T-helper 2 cell treated with Interferon-gamma antibody and Interleukin-4, amounts not matched to agents 100 ng/mL and 5 ng/mL, for 36 hours (primary cell): ENCODE measurements at regions not wholly inside any gene's neighbourhood (a gene's known extent, or its start where the extent isn't known, plus 50 kb on each side); places are given as distances from the start of the nearest gene placed in this dataset.
"Not testable (repeated sequence)": the region's sequence is repeated elsewhere in the genome, so short reads cannot be mapped to it uniquely, and the experiment has no call there.

ENCODE experiments used
- intact Hi-C: fragments of 100-400 bp; cut with micrococcal nuclease; formaldehyde crosslinking; loops from one replicate; pipeline ENCODE4 v1.15.1; 2023

- intact Hi-C loops, result no loop called here
These were observed 229.8 kb upstream of the ACVR2A start for GRCh38 chr2:147614979-147615470.

DNA sequence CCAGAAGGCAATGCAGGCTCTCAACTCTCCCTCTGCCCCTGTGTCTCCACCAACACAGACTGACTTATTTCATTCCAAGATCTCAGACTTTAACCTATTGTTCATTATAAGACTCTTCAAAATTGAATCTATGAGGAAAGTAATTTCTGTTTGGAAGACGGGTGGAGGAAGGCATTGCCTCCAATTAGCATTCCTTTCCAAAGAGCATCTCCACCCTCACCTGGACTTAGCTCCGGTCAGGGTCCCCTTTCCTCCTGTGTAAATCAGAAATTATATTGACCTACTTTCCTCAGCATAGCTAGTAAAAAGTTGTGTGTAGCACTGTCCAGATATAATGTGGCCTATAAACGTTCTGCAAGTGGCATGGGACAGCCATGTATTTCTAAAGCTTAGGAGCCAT is 230.4 kb upstream of the ACVR2A start:
- intact Hi-C loops, result no loop called here

DNA sequence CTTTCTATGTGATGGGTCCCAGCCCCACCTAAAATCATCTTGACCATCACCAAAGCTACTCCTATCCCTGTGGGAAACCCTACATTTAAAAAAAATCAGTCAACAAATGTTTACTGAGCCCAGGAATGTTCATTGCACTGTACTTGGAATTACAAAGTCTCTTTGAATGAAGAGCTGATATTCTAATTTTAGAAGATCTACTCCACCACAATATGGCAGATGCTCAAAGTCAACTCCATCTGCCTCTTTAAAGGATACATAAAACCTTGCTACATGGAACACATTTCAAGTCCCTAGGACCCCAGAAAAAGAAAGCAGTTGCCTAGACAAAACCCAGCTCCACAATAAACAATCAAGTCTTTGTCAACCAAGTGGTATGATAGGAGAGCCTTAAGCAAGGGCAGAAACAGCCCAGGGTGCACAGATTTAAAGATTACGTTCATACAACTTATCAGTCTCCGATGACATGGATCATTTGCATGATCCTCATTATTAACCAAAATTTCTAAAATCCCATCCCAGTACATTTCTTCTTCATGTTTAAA is 234.3 kb upstream of the ACVR2A start:
- intact Hi-C loops, result no loop called here

DNA sequence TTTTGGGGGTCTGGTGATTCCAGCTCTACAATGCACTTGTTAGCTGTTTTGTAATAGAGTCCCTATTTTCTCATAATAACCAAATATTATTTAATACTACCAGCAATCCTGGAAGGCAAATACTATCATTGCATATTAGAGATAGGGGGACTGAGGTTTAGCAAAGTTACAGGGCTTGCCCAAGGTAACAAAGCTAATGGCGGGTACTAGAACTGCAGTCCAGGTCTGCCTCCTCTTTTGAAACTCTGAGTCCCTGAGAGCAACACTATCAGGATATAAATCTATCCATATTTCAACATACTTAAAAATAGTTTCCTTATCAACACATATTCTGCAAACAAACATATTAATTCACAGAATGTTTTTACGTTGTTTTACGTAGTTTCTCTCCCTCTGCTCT is 235.5 kb upstream of the ACVR2A start:
- intact Hi-C loops, result no loop called here

- intact Hi-C loops, result no loop called here
These were observed 237.4 kb upstream of the ACVR2A start for GRCh38 chr2:147607379-147607778.

- intact Hi-C loops, result no loop called here
These were observed 241.0 kb upstream of the ACVR2A start for GRCh38 chr2:147603876-147604275.

DNA sequence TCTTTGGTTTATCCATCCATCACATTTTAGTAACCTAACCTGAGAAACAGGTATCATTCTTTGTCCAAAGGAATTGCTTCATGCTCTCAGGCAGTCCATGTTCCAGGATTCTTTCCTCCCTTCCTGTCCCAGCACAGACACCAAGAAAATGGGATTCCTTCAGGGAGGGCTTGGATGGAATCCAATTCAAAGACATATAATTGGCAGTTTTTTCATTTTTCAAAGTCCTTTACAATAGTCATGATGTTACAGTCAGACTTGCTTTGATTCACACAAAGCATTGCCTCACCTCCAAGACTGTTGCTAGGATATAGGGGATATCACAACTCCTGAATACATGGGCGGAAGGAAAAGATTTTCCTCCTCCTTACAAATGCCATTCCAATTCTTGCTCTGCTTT is 241.4 kb upstream of the ACVR2A start:
- intact Hi-C loops, result no loop called here

DNA sequence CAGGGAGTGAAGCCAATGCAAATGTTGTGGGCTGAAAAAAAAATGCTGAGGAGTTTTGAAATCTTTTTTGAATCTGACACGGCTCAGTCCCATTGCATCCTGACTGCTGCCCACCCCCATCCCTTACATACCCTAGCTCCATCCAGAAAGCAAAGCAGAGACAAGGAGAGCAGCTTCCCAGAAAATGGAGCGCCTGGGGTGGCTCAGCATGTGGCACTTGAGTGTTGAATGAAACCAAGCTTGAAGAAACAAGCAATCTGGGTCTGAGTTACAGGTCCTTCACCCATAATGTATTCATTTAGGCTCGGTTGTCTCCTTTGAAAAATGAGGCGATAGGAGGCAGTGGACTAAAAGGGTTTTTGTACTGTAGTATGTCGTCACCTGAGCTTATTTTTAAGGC is 244.2 kb upstream of the ACVR2A start:
- intact Hi-C loops, result no loop called here

DNA sequence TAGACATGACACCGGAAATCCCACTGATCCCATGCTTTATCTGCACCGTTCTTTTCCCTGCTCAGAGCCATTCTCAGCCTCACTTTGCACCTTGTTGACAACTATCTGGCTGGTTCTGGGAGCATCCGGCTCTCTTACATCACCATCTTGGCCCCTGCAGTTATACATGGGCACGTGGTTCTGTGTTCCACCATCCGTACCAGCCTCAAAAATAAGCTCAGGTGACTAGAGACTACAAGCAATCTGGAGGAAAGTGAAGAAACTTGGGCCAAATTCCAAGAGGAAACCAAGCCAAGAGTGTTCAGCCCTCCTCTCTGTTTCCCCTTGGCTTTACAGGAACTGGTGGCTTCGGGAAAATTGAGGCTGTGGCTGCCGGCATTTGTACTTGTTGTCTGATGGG is 244.6 kb upstream of the ACVR2A start:
- intact Hi-C loops, result no loop called here

- intact Hi-C loops, result no loop called here
These were observed 249.6 kb upstream of the ACVR2A start for GRCh38 chr2:147595200-147595599.

DNA sequence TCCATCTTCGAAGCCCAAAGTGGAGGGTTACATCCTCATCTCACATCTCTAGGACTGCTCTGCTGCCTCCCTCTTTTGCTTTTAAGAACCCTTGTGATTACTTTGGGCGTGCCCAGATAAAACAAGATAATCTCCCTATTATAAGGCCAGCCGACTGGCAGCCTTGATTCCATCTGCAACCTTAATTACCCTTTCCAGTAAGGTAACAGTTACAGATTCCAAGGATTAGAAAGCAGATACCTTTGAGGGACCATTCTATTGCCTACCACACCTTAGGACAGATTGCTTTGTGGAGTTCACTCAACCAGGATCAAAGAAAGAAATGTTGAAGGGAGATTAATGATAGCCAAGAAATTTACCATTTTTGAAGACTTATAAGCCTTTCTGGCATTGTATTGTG is 250.8 kb upstream of the ACVR2A start:
- intact Hi-C loops, result no loop called here

DNA sequence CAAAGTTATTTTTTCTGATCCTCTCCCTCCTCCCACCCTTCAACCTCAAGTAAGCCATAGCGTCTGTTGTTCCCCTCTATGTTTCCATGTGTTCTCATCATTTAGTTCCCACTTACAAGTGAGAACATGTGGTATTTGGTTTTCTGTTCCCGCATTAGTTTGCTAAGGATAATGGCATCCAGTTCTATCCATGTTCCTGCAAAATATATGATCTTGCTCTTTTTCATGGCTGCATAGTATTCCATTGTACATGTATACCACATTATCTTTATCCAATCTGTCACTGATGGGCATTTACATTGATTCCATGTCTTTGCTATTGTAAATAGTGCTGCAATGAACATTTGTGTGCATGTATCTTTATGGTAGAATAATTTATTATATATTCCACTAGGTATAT is 252.0 kb upstream of the ACVR2A start:
- intact Hi-C loops, result not testable (repeated sequence)

DNA sequence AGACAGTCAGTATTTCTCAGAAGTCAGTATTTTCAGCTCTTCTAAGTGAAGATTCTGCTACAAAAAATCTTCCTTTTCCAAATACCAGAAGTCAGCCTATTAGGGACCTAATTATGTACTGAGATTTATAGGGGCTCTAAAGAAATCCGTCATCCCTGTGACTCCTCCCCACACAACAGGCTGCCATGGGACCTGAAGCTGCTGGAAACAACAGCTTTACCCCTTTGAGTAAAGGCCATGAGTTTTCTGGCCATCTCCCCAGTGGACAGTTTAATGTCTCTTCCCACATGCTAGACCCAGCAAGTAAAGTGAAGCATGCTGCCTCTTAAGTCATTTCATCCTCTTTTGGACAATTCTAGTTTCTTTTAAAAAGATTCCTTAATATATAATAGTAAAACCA is 255.7 kb upstream of the ACVR2A start:
- intact Hi-C loops, result no loop called here

DNA sequence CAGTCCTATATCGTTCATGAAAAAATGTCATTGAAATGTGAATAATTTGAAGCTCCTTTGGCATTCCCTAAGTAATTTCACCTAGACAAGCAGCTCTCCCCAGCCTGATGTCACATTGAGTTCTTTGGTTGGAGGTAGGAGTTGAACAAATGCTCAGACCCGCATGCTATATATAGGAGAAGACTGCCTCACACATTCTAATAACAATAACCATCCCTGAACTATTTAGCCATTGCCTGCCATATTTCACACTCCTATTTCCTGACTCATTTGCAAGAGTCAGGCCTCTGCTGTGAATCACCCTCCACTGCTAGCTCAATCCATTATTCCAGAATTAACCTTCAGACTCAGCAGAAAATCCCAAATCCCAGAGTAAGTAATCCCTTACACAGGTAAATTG is 256.6 kb upstream of the ACVR2A start:
- intact Hi-C loops, result no loop called here

- intact Hi-C loops, result no loop called here
These were observed 266.3 kb upstream of the ACVR2A start for GRCh38 chr2:147578529-147578928.

- intact Hi-C loops, result no loop called here
These were observed 266.8 kb upstream of the ACVR2A start for GRCh38 chr2:147577998-147578380.

GRCh38 chr2:147577323-147577997 is 267.4 kb upstream of the ACVR2A start:
- intact Hi-C loops, result no loop called here

DNA sequence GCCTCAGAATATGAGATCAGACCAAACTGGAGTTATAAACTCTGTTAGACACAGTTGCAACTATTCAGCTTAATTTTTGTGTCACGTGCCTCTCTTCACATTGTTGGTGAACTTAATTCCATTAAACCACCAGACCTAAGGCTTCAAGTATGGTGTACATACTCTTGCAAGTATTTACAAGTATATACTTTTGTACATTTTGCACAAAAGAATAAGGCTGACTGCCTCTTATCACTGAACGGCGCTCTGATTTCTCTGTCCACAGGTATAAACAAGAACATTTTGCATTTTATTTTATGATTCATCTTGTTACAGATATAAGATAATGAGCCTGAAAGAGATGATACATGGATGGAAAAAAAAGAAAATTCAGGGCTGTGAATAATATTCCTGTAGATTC is 269.7 kb upstream of the ACVR2A start:
- intact Hi-C loops, result no loop called here

DNA sequence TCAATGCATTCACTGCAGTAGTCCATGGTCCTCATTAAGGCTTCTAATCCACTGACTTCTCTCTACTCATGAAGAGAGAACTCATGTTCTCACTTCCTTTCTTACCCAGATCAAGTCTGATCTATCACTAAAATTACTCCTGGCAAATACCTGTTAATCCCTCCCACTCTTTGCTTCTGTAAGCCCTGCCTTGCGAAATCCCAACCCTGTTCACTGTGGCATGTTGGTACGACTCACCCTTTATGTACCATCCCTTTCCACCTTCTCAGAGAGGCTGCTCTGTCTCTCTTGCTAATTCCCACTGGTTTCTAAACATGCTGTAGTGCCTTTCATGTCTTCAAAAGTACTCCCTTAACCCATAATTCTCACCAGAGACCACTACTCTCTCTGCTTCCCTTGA is 272.2 kb upstream of the ACVR2A start:
- intact Hi-C loops, result no loop called here

DNA sequence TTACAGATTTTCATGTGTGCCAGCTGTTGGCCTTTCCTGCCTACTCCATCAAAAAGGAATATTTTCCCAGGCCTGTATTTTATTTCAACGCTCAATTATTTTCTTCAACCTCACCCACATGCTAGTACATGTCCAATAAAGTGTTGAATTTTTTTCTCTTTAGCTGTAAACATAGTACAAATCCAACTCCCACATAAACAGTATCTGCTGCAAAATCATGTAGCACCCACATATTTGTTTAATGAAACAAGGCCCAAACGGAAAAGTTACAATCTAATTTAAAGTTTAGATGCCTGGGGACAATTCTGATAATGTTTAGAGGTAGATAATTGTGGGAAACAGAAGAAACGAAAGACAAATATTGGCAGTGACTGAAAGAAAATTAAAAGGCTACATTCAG is 275.4 kb upstream of the ACVR2A start:
- intact Hi-C loops, result no loop called here

DNA sequence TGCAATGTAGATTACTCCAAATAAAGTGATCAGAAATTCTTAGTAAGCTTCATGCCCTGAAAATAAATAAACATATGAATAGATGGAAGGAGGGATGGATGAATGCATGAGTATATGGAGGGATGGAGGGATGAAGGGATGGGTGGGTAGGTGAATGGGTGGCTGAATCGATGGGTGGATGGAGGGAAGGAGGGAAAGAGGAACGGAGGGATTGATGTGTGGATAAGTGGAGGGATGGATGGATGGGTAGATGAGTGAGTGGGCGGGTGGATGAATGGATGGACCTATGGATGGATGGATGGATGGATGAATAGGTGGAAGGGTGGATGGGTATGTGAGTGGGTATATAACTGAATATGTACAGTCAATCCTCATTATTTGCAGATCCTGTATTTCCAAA is 276.7 kb upstream of the ACVR2A start:
- intact Hi-C loops, result no loop called here

DNA sequence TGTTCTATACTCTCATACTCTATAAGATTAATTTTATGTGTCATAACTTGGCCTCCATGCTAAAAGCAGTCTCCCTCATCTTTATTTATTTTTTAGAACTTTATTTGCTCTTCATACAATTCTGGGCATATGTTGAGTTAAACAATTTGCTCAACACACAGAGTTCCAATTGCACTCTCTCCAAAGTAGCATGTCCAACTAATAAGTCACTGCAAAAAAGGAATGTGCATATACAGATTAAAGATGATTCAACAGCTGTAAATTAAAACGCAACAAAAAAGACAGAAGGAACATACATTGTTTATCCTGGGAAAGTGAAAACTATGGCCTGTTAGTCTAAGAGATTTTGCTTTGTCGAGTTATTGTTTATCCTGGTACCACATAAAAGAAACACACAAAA is 277.7 kb upstream of the ACVR2A start:
- intact Hi-C loops, result no loop called here

DNA sequence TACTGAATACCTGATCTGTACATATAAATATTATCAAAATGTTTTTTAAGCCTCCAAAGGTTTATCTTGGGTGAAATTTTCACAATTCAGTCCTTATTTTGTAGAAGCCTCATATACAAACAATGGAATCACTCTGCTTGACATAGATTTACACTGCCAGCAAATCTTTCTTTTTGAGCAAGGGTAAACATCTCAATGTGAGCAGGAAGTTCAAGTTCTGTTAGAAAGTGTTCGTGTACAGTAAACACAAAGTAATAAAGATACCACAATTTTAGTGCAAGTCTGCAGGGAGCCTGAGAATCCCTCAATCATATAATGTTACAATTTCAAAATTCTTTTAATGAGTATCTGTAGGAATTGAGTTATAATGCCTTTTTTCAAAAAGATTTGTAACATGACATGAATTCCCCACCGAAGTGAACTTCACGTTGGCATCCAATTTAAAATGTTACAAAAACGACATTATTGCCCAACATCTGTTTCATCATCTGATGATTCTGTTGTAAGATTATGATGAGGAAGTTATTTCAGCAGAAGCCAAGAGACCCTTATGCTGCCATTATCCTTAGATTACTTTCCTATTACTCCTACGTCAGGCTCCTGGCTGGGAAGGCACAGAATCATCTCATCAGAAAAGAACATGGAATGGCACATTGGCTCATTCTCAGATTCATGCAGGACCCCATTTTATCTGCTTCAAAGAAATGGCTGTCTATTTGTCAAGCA is 283.9 kb upstream of the ACVR2A start:
- intact Hi-C loops, result no loop called here
